DMS153 treated with DMSO at 0.1 percent for 48 hours (cell line): ENCODE measurements at regions not wholly inside any gene's neighbourhood (a gene's known extent, or its start where the extent isn't known, plus 50 kb on each side); places are given as distances from the start of the nearest gene placed in this dataset.

ENCODE experiments used
- DNase-seq: peaks from one replicate; lab custom pipeline; 2025; ENCODE audit not compliant: unreplicated experiment; lab: John Stamatoyannopoulos, UW

DNA sequence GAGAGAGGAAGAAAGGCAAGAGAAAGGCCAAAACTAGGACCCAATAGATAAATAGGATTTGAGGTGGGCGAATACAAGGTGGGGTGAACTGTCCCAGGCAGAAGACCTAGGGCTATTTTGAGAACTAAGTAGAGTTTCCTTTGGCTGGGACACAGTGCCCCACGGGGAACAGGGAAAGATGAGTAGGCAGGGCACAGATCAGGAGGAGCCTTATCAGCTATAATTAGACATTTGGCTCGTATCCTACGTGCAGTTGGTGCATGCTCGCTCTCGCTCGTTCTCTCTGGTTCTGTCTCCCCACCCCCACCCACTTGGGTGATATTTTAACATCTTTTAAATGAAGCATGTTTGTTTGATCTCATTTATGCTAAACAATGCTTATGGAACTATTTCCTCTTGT lies 235.0 kb upstream of the JUN start:
- DNase-seq, result no peak

DNA sequence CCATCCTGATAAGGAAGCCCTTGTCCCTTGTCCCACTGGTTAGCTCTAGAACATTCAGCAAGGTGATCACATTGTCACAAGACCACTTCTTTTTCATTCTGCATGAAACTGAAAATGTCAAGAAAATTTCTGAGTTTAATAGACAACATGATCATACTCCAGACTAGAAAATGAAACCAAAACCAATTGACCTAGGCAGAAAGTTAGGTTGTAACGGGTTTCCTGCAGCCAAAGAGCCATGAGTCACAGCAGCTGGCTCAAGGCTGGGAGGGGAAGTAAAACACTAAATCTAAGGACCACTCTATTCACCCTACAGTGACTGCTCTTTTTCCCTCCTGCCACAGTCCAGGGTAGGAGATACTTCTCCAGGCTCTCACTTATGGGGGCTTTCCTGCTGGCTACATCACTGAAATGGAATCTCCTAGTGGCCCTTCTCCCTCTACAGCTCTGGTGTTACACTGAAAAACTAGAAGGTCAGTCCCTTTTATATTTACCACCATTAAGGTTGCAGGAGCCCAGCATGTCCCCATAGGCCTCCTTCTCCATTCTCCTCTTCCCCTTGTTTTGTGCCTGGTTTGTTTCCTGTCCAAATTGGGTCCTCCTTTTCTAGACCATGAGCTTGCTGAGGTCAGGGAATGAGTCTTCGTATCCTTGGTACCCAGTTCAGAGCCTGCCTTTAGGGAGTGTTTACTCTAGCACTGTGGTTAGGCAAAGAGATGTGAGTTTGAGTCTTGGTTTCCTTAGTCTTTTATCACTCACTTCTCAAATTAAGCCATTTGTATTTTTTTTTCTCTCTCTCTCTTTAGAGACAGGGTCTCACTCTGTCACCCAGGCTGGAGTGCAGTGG lies 236.5 kb upstream of the JUN start:
- no peak for DNase-seq

DNA sequence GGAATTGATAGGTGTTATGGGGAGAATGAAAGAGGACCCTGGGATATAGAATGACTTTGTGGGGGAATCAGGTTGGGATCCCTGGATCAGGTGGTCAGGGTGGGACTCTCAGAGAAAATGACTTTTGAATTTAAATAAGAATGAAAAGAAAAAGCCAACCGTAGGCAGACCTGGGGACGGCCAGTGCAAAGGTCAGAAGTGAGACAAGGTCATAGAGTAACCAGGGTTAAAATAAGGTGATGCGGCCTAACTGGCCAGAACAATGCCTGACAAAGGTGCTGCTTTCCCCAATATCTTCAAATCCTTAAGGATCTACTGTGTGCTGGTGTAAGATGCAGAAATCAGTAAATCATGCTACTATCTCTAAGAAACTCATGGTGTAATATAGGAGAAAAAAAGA lies 238.4 kb upstream of the JUN start:
- DNase-seq, result no peak

- DNase-seq, result no peak
Measured at GRCh38 chr1:59022799-59023198, 239.0 kb upstream of the JUN start.

- no peak for DNase-seq
Measured at GRCh38 chr1:59025201-59025600, 241.4 kb upstream of the JUN start.

DNA sequence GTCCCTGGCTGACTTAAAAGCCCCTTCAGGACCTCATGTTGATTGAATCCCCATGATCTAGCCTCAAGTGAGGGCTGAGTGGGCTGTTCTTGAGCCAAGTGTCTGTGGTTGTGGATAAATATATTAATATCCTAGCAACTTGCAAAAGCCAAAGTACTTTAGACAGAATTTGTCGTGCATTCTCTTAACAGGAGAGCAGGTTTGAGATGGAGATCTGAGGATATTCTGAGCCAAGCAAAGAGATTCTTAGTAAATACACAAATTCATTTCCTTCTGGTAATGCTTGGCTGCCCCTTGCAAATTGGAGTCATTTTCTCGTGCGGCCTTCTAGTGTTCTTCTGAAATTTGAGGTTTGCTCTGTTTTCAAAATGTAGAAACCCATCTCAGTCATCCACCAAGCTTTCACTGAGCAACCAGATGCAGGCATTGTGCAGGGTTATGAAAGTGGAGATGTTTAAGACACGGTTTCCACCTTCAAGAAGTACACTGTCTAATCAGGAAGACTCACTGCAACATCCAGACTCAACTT lies 242.1 kb upstream of the JUN start:
- no peak for DNase-seq

- DNase-seq, result no peak
Measured at GRCh38 chr1:59026472-59026948, 242.7 kb upstream of the JUN start.

DNA sequence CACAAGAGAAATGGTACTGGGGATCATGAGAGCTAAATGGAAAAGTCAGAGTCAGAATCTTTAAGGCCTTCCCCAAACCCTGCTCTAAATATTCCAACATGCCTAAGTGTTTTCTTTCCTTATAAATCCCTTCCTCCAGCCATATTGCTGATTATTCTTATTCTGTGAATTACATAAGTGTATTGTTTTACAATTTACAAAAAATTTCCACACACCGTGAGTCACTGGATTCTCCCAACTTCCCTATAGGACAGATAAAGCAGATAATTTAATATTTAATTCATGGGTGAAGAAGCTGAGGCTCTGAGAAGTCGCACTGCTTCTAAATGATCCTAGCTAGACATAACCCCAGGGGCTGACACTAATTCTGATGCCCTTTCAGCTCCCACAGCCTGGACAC lies 243.3 kb upstream of the JUN start:
- no peak for DNase-seq

DNA sequence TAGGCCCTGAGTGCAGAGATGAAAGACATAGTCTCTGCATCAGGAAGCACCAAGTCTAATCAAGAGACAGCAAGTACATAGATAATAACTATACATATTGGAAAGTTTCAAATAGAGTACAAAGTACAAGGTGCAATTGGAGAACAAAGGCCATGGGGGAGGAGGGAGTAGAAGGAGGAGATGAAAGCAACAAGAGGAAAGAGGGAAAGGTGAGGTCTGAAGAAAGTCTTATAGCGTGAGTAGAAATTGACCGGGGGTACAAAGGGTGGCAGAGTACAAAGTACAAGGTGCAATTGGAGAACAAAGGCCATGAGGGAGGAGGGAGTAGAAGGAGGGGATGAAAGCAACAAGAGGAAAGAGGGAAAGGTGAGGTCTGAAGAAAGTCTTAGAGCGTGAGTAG lies 244.2 kb upstream of the JUN start:
- no peak for DNase-seq

DNA sequence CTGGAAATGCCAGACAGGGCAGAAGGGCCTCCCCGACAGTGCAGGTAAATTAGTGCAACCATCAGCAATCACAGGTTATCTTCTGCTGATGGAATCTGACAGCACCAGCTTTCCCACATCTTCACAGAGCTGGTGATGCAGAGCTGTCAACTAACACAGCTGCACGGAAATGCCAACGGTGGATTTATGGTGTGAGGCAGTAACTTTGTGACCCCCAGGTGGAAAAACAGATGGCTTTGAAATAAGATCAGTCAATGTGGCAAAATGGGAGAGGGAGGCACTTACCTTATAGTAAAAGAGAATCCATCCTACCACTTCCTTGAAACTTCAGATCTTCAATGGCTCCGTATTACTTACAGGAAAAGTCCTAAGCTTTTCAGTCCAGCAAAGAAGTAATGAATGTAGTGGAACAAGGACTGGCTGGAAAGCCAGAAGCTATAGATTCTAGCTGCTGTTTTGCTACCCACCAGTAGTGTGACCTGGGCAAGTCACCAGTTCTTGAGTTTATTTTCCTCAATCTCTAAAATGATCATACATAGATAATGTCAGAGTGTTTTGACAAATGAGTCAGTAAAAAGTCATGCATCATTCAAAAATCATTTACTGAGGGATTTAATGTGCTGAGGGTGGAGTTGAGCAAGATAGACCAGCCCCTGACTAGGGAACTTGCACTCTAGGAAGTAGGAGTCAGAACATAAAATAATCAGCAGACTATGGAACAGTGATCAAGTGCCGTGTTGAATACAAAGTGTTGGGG lies 245.7 kb upstream of the JUN start:
- DNase-seq, result no peak

DNA sequence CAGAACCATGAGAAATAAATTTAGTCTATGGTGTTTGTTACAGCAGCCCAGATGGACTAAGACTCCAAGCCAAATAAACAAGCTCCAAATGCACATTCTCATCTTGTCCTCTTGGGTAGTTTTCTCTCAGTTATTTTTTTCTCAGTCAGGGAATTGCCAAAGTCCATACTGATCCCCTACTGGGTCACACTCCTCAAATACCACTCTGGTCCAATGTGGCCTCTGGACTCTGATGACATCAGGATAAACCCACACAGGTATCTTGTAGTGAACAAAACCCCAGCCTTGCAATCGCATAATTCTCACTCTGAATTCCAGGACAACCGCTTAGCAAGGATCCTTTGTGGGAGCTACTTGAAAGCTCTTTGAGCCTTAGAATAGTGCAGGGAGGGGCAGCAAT lies 248.4 kb upstream of the JUN start:
- no peak for DNase-seq

- no peak for DNase-seq
Measured at GRCh38 chr1:59033761-59034160, 249.9 kb upstream of the JUN start.

DNA sequence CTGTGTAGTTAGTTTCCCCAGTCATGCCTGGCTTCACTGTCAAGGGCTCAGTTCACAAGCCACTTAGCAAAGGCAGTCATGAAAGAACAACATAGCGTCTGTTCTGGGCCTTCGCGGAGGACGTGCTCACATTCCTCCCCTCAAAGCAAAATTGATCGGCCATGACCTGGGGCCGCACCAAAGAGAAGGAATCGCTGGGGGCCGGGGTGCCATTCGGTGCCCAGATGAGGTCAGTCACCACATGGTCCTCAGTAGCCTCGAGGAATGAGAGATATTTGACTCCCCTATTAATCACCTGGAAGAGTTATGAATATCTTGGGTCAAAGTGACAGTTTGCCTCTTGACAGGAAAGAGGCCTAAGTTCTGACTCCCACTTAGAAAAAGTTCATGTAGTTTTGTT lies 251.1 kb upstream of the JUN start:
- DNase-seq, result no peak

- DNase-seq, result no peak
Measured at GRCh38 chr1:59039551-59039950, 255.7 kb upstream of the JUN start.

DNA sequence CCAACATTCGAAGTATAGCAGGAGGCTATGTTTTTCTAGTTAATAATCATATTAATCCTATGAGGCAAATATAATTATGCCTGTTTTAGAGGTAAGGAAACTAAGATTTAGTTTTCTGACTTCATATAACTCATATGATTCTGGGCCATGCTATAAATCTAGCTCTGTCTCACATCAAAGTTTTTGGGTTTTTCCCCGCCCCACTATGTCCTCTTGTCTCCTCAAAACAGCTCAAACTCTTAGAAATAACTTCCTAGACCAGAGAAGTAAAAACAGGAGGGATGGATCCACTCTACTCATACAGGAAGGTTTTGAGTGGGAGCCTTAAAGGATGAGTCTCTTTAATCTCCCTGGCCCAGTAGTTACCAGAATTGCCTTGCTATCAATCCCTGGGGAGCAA lies 256.4 kb upstream of the FGGY start:
- no peak for DNase-seq

- DNase-seq, result no peak
Measured at GRCh38 chr1:59041646-59042277, 255.1 kb upstream of the FGGY start.

GRCh38 chr1:59043796-59044195 lies 253.1 kb upstream of the FGGY start:
- DNase-seq, result no peak

- no peak for DNase-seq
Measured at GRCh38 chr1:59044535-59045121, 252.3 kb upstream of the FGGY start.

DNA sequence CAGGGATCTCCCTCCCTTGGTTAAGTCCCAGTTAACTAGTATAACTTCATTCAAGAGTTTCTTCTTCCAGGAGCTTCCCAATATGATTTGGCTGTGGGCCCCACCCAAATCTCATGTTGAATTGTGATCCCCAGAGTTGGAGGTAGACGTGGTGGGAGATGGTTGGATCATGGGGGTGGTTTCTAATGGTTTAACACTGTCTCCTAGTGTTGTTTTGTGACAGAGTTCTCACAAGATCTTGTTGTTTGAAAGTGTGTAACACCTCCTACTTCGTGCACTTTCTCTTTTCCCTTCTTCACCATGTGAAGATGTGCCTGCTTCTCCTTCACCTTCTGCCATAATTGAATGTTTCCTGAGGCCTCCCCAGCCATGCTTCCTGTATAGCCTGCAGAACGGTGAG lies 251.8 kb upstream of the FGGY start:
- no peak for DNase-seq

DNA sequence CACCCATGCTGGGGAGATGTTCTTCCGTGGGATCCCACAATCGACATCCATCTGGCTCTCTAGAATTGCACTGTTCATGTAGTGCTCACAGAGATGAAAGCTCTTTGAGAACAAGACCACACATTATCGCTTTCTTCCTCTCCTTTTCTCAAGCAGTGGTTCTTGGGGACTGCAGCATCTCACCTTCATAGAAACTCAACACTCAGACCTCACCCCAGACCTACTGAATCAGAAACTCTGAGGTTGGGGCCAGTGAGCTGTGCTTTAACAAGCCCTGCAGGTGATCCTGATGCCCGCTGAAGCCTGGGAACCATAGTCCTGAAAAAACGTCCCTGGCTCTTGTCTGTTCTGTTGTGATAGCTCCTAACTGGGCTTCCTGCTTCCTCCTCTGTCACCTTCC lies 251.3 kb upstream of the FGGY start:
- no peak for DNase-seq

GRCh38 chr1:59046134-59046533 lies 250.8 kb upstream of the FGGY start:
- no peak for DNase-seq
